ENCODE measurements at regions not wholly inside any gene's neighbourhood (a gene's known extent, or its start where the extent isn't known, plus 50 kb on each side); places are given as distances from the start of the nearest gene placed in this dataset.
"Not testable (repeated sequence)": the region's sequence is repeated elsewhere in the genome, so short reads cannot be mapped to it uniquely, and the experiment has no call there.

DNA sequence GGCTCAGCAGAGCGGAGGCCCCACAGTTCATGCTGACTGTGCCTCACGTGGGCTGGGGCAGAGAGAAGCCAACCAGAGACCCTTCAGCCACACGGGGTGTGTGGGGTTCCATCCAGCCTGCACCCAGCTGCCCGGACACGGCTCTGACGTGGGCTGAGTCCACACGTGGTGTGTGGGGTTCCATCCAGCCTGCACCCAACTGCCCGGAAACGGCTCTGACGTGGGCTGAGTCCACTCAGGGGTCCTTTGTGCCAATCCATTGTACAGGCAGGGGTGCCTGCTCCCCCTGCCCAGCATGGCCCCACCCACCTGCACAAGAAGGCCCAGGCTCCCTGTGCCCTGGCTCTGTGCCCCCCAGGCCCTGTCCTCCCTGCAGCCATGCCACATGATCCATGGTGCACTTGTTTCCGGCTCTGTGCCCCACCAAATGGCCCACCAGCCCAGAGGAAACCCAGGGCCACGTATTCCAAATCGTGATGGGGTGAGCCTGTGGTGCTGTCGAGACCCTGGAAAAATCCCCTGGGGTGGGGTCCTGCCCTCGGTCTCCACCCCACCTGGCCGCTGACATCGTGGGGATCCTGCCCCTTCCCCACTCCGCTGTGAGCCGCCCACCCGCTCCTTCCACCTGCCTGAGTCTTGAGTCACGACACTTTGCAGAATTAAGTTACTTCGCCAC lies 99.3 kb upstream of the SFSWAP start:
- DNase-seq = no peak

DNA sequence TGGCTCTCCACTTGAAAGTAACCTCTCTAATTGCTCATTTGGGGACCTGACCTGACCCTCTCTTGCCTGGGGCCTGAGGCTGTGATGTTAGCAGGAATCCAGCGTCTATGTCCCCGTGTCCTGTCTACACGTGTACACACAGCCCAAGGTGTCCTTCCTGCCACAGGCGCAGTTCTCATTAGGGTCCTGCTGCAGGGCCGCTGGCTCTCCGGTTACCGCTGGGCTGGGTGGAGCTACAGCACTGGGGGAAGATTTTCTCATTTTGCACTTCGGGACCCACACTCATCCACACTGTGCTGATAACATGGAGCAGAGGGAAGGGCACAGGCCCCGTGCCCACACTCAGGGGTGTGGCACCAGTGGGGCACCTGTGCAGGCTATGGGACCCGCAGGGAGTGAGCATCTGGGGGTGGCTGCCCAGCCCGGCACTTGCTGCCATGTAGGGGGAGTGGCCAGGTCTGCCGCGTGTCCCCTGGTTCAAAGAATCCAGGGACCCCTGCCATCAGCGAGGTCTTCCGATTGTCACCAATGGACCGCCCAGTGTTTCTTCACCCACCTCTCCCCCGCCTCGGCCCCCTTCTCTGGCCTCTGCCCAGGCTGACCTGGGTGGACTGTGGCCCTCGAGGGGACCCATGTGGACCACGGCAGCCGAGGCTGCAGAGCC lies 98.7 kb upstream of the SFSWAP start:
- no peak for DNase-seq

DNA sequence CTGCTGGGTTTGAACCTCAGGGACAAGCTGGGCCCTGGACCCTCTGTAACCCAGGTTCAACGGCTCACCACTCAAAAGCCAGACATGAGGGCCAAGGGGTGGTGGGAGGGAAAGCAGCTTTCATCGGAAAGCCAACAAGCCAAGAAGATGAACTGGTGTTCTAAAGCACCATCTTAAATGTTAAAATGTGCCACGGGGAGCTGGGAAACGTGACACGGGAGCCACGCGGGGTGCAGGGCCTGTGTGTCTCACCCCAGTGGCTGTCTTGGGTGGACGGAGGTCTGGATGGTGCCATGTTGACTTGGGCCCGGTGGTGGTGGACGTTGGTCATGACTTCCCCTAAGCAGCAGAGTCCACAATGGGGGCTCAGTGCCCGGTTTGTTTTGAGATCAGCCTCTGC lies 97.7 kb upstream of the SFSWAP start:
- DNase-seq = no peak

DNA sequence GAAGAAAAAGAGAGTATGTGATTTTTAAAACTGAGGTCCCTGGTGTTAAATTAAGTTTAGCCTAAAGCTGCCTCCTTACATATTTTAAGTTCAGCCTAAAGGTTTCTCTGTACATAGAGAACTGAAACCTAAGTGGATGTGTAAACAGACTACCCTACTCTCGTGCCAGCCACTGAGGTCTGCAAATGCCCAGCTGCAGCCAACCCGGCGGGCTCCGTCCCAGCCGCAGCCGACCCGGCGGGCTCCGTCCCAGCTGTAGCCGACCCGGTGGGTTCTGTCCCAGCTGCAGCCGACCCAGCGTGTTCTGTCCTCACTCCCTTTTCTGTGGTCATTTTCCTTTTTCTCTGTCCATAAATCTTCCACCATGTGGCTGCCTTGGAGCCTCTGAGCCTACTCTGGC lies 97.2 kb upstream of the SFSWAP start:
- no peak for DNase-seq

DNA sequence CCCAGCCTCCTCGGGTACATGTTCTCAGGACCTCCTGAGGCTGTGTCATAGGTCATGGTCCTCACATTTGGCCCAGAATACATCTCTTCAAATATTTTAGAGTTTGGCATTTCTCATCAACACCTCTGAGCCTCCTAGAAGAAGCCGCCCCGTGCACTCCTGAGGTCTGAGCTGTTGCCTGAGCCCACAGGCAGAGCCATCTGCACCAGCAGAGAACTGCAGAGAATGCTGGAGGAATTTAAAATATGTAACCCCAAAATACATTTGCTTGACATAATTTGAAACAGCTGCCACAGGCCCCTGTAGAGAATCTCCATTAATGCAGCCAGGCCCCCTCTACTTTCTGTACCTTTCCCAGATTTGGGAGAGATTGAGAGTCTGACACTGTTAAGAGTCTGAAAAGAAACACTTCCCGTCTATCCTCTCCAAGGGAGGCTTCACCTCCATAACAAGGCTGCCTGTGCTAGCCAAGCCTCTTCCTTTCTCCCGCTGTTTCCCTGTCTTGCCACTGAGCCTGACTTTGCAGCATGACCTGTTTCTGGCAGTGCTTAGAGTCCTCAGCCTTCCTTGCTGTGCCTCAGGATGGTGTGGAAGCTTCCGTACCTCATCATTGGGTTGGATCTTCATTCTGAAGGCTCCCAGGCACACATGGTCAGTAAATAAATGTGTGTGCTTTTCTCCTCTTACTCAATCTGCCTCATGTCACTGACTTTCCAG lies 95.4 kb upstream of the SFSWAP start:
- no peak for DNase-seq

DNA sequence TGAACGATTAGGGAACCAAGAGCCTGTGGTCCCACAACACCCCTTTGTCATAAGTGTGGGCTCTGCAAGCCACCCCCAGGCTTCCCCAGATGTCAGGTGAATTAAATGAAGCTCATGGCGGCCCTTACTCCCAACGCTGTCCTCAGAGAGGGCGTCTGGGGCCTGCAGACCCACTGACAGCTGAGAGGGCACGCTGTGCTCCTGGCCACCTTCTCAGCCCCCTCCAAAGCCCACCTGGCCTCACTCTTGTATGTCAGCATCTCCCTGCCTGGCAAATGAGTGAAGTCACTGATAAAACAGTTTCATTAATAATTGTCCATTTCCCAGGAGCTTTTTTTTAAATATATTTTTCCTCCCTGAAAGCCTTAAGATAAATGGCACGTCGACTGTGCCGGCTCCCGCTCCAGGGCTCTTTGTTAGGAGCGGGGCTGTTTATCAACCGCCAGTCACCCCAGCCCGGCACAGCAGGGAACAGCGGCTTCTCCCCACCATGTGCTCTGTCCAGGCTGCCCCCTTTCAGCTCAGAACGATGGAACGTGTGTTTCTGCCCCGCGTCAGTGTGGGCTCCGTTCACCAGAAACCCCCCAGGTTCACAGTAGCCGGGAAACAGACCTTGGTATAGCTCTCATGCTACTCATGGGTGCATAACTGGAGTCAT lies 94.7 kb upstream of the SFSWAP start:
- no peak for DNase-seq

DNA sequence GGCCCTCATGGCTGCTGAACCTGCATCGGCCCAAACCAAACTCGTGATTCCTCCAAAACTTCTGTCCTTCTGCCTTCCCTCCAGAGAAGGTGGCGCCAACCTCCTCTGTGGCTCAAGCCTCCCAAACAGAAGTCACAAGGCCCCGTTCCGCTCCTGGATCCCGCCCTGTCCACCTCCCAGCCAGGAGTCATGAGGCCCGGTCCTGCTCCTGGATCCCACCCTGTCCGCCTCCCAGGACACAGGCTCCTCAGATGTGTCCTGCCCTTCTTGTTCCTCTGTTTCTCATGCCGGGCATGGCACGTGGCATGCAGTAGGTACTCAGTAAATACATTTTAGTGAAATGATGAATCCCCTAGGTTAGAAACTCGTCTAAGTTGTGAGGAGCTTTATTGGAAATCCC lies 94.2 kb upstream of the SFSWAP start:
- no peak for DNase-seq

DNA sequence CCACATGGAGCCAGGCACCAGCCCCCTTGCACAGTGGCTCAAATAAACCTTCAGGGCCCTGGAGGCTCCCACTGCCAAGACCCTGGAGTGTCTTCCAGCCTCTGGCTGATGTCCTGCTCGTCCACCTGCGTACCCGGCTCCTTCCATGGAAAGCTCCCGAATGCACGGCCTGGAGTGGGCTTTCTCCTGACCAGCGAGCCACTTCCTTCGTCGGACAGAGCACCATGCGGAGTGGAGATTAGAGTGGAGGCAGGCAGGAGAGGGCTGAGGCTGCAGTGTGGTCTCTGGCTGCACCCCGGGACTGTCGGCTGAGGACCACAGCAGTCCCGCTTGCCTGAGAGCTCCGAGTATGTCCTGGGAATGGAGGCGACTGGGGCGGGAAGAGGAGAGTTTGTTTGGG lies 93.7 kb upstream of the SFSWAP start:
- no peak for DNase-seq

DNA sequence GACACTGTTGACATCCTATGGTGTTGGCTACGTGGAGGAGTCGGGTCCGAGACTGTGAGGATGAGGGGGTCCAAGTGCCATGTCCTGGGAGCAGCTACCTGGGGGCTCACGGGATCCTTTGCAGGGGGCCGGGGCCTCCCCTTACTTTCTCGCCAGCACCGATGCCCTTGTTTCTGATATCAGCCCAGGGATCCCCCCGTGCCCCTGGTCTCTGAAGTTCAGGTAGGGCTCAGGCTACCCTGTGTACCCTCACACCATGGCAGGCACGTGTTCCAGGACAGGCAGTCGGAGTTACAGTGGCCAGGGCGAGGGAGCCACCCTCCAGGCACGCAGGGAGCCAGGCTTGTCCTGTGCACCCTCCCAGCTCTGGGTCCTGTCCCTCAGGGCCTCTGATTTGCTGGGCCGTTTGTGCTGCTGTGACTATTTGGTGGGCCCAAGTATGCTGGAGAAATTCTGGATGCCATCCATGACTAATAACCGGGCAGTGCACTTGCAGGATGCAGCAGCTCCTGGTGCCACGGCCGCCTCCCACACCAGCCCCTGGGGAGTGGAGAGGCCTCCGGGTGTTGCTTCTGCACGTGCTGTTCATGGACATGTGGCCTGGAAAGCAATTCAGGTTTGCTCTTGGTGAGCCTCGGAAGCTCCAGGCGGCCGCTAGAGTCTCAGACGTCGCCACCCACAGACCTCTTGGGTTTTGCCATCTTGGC lies 93.1 kb upstream of the SFSWAP start:
- no peak for DNase-seq

DNA sequence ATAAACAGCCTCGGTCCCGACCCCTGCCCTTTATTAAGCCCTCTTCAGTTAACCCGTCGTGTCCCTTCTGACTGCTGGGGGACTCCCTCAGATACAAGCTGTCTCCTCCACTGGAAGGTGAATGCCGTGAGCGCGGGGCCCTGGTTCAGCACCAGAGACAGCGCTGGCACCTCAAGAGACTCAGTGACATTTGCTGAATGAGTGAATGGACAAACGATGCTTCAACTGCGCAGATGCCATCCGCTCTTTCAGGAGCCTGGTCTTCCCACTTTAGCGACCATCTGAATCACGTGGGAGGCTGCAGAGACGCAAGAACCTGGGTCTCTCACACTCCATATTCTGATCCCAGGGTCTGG lies 92.6 kb upstream of the SFSWAP start:
- DNase-seq = no peak

DNA sequence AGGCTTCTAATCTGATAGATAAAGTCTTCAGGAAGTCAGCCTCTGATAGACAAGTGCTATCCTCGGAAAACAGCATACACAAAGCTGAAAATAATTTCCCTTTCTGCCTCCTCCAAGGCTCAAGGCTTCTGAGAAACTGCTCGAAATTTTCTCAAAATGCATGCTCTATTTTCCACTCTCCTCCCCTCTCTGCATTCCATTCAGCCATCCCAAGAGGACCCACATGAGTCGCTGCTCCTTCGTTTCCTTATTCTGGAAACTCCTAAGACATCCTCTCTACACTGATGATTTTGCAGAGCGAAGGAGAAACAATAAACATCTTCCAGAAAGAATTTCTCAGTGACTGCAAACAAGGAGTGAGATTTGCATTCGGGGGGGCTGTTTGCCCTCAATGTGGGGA lies 92.2 kb upstream of the SFSWAP start:
- DNase-seq = no peak

DNA sequence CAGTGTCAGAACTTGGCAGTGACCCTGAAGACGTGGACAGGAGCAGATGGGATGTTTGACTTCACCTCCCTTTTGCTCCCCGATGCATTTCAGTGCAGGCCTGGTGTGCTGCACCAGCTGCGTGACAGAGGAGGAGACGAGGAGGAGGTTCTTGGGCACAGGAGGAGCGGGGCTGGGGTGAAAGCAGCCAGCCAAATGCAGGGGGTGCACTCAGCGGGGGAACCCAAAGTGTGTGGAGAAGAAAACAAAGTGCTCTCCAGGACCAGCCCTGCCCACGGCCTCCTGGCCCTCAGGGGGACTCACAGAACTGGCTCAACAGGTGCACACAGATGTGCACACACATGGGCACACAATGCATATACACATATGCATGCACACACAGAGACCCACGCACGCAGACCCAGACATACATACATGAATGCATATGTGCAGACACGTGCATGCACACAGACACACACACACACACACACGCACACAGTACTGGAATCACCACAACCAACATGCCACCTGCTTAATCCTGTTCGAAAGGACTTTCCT lies 91.7 kb upstream of the SFSWAP start:
- DNase-seq = no peak

DNA sequence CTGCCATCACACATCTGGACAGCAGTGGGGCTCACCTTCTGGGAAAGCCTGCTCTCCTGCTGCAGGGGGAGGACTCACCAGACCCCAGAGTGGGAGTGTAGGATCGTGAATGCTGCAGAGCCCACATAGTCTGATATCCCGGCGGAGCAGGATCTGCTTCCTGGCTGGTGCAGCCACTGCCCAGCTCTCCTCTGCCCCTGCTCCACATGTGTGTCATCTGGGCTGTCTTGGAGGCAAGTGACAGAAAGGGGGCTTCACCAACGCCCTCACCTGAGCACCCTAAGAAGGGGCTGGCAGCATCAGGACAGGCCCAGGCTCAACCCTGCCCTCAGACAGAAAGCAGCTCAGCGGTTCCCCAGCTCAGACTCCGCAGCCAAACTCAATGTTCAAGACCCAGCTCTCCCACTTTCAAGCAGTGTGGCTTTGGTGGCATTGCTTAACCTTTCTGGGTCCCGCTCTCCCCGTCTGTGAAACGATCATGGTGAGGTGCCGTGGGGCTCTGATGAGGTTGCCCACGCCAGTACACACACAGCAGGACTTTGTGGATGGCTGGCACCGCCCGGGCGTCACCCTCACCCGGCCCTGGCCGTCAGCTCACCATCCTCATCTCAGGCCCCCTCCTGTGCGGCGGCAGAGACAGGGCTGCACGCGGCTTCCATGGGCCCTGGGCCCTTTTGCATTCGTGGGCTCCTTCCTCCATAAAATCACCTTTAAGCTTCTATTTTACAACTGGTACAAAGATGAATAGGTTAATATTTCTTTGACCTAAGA lies 91.0 kb upstream of the SFSWAP start:
- DNase-seq = no peak

DNA sequence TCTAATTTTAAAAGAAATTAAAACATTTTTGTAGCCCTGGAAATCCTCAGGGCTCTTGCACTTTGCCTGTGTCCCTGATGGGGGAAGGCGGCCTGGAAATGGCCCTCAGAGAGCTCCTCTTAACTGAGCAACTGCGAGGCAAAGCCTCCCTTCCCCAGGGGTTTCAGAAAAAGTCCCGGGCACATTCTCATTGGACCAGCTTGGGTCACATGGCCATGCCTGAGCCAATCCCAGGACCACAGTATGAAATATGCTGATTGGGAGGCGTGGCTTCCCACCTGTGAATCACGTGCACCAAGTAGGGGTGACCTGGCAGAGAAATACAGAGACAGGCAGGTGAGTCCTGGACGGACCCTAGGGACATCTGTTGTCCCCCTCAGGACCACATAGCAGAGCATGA lies 90.4 kb upstream of the SFSWAP start:
- no peak for DNase-seq

DNA sequence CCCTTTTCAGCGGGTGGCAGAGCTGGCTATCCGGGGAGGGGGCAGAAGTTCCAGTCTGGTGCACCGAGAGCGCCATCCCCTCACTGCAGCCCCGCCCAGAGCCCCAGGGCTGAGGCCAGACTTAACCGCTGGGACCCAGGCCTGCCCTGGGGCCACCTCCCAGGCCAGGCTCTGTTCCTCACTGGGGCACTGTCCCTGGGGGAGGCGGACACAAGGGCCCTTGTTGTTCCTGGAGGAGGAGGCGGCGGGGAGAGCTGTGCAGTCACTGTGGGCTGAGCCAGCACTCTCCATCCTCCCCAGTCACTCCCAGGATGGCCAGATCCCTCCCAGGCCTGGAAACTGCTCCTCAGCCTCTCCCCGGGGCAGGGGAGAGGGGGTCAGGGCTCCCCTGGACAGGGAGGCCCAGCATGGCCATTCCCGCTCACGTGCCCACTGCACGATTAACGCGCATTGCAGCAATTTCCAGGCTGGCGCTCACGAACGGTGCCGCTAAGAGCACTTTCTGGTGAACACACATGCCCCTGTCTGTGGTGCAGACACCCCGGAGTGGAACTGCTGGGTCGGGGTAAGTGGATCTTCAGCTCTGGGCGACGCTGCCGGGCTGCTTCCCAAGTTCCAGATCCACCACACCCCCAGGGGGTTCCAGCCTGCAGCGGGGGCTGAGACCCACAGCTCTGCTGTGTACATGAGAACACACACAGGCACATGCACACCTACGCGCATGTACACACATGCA lies 89.8 kb upstream of the SFSWAP start:
- no peak for DNase-seq

DNA sequence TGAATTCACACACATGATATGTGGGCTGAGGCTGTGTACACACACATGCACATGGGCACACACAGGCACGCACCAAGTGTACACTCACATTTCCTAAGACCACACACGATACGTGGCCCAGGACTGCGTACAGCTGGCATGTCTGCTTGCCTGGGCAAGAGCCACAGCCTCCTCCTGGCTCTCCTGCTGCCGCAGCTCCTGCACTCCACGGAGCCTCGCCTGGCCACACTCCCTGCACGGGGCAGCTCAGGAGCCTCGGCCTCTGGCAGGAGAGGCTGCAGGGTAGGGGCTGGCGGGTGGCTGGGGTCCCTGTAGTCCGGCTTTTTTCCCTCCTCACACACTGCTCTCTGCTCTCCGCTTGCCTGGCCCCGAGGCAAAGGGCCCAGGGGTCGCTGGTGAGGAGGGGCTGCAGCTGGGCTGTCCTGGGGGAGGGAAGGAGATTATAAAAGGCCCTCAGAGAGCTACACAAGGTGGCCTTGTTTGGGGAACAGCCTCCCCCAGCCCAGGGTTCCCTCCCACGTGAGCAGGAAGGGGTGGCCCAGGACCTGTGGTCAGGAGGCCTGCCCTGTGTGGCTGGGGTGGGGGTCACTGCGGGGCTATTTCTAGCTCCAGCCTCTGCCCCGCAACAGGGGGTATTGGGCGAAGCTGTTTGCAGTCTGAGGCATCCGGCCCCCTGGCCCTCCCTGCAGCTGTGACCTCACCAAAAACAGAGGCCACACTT lies 89.0 kb upstream of the SFSWAP start:
- DNase-seq = no peak

DNA sequence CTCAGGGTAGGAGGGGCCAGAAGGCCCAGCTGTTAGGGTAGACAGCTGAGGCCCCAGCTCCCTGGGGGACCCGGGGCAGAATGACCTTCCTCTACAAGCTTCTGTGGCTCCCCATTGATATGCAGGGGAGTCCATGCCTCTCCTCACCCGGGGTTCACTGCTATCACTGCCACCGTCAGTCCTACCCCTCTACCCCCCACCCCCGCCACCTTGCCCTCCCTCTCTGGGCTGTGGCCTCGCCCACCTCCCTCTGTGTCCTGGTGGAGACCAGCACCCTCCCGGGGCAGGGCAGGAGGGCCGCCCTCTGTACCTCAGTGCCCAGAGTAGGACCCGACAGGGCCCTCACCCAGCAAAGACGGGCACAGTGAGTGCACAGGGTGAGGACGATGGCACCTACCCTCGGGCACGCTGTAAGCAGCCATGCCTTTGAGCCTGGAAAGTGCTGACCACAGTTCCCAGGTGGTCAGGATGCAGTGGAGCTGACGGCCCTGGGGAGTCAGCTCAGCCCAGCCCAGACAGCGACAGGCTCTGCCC lies 88.4 kb upstream of the SFSWAP start:
- DNase-seq = no peak

DNA sequence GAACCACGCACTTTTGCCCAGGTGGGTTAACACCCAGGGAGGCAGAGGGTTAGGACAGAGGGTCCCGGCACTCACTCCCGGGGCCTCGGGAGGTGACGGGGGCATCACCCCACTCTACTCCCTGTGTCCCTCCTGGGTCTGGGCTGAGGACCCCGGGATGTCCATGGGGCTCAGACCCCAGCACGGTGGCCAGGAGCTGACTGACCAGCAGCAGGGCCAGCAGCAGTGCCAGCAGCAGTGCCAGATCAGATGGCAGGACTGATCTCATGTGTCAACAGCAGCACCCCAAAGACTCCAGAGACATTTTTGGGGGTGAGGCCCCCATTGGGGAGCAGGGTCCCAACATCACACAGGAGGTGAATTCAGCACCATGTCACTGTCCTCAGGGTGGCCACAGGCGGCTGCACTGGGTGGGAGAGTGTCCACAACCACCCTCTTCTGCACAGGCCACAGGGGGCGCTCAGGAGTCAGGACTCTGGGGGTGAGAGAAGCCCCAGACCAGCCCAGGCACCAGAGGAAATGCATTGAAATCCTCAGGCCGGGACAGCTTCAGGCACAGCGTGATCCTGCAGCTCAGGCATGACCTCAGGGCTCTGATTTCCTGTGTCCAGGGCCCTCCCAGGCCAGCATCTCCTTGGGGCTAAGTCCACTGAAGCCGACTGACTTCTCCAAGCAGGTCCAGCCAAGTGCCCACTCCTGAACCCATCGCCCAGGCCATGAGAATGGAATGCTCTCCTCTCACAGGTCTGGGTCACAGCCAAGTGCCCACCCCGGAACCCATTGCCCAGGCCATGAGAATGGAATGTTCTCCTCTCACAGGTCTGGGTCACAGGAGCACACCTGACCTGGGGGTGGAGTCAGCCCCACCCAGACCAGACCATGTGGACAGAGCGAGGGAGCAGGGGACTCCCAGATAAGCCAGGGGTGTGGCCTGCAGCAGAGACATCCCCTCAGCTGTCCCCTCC lies 87.2 kb upstream of the SFSWAP start:
- not testable (repeated sequence) for DNase-seq

DNA sequence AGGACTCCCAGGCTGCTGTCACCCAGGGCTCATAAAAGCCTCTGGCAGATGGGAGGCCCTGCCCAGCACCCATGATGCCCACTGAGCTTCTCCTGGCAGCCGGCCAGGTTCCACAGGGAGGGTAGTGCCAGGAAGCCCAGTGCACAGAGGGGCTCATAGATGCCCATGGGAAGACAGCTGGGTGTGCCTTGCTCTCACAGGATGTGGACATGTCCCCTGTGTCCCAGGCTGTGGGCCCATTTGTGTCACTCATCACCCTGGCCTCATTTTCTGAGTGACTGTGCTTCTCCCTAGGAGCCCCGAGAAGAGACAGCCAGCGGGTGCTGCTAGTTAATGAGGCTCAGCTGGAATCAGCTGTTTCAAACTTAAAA lies 86.5 kb upstream of the SFSWAP start:
- not testable (repeated sequence) for DNase-seq
